Muscle of back (tissue), 3 donors: ENCODE measurements at regions not wholly inside any gene's neighbourhood (a gene's known extent, or its start where the extent isn't known, plus 50 kb on each side); places are given as distances from the start of the nearest gene placed in this dataset.

Experiments used
- DNase-seq, 3 donors: peaks; one replicate each; pipeline versions ENCODE4 v3.0.0 to v3.0.0-alpha.2; 2013

GRCh38 chr10:120369856-120370276 lies 87.2 kb upstream of the PLPP4 start:
- no peak for DNase-seq

- DNase-seq = no peak
Measured at GRCh38 chr10:120371856-120372255, 85.2 kb upstream of the PLPP4 start.

- DNase-seq = no peak
Measured at GRCh38 chr10:120372917-120373316, 84.1 kb upstream of the PLPP4 start.

GRCh38 chr10:120375666-120376065 lies 81.4 kb upstream of the PLPP4 start:
- DNase-seq = no peak

GRCh38 chr10:120381931-120382330 lies 75.1 kb upstream of the PLPP4 start:
- DNase-seq = no peak

- DNase-seq = no peak
Measured at GRCh38 chr10:120382360-120382759, 74.7 kb upstream of the PLPP4 start.

- DNase-seq = no peak
Measured at GRCh38 chr10:120385992-120386391, 71.0 kb upstream of the PLPP4 start.

- no peak for DNase-seq
Measured at GRCh38 chr10:120386896-120387295, 70.1 kb upstream of the PLPP4 start.

GRCh38 chr10:120387326-120387725 lies 69.7 kb upstream of the PLPP4 start:
- peak in 1 of 3 donors; percentile 61 for DNase-seq

- no peak for DNase-seq
Measured at GRCh38 chr10:120392245-120392644, 64.8 kb upstream of the PLPP4 start.

GRCh38 chr10:120392671-120393079 lies 64.4 kb upstream of the PLPP4 start:
- DNase-seq = no peak

GRCh38 chr10:120394446-120394845 lies 62.6 kb upstream of the PLPP4 start:
- no peak for DNase-seq

GRCh38 chr10:120396228-120396627 lies 60.8 kb upstream of the PLPP4 start:
- no peak for DNase-seq

- DNase-seq = no peak
Measured at GRCh38 chr10:120398180-120398579, 58.8 kb upstream of the PLPP4 start.

- DNase-seq = no peak
Measured at GRCh38 chr10:120400601-120401000, 56.4 kb upstream of the PLPP4 start.

GRCh38 chr10:120402147-120402766 lies 54.8 kb upstream of the PLPP4 start:
- DNase-seq = no peak

GRCh38 chr10:120403109-120403508 lies 53.9 kb upstream of the PLPP4 start:
- no peak for DNase-seq

- no peak for DNase-seq
Measured at GRCh38 chr10:120406376-120406775, 50.7 kb upstream of the PLPP4 start.
